H9 (cell line): ENCODE measurements at regions not wholly inside any gene's neighbourhood (a gene's known extent, or its start where the extent isn't known, plus 50 kb on each side); places are given as distances from the start of the nearest gene placed in this dataset.

Experiments
- DNase-seq: peaks from one replicate; pipeline ENCODE4 v3.0.0-alpha.2; 2017
- H2AFZ ChIP-seq: one replicate; pipeline ENCODE4 v1.6.1; 2013; ENCODE audit warnings: mild to moderate bottlenecking, low read length, control low read depth, moderate library complexity
- H2AK5ac ChIP-seq: 2 replicates; pipeline ENCODE4 v1.6.1; 2013; ENCODE audit warnings: low read length, control low read depth, mixed read lengths; ENCODE audit not compliant: insufficient read length
- H2BK120ac ChIP-seq: one replicate; pipeline ENCODE4 v1.6.1; 2013; ENCODE audit warnings: low read depth, mild to moderate bottlenecking, low read length, control low read depth, inconsistent platforms; ENCODE audit not compliant: poor library complexity, severe bottlenecking
- H2BK12ac ChIP-seq: 2 replicates; pipeline ENCODE4 v1.6.1; 2013; ENCODE audit warnings: low read length, control low read depth, mixed read lengths, low read depth; ENCODE audit not compliant: insufficient read length
- H2BK15ac ChIP-seq: 2 replicates; pipeline ENCODE4 v1.6.1; 2013; ENCODE audit warnings: low read depth, low read length, control low read depth
- H2BK20ac ChIP-seq: one replicate; pipeline ENCODE4 v1.6.1; 2013; ENCODE audit warnings: low read depth, mild to moderate bottlenecking, low read length, control low read depth, inconsistent platforms; ENCODE audit not compliant: poor library complexity, severe bottlenecking
- H2BK5ac ChIP-seq: 2 replicates; pipeline ENCODE4 v1.6.1; 2013; ENCODE audit warnings: low read length, control low read depth, mixed read lengths; ENCODE audit not compliant: insufficient read length
- H3K14ac ChIP-seq: 2 replicates; pipeline ENCODE4 v1.6.1; 2013; ENCODE audit warnings: low read length, control low read depth; ENCODE audit not compliant: insufficient read depth
- H3K18ac ChIP-seq: 2 replicates; pipeline ENCODE4 v1.6.1; 2013; ENCODE audit warnings: low read depth, mild to moderate bottlenecking, mixed read lengths, low read length, control low read depth; ENCODE audit not compliant: insufficient read length
- H3K23ac ChIP-seq: 2 replicates; pipeline ENCODE4 v1.6.1; 2013; ENCODE audit warnings: low read length, control low read depth, mixed read lengths, low read depth; ENCODE audit not compliant: insufficient read length
- H3K23me2 ChIP-seq: 2 replicates; pipeline ENCODE4 v1.6.1; 2013; ENCODE audit warnings: low read depth, mild to moderate bottlenecking, mixed read lengths, low read length, control low read depth; ENCODE audit not compliant: insufficient read length, poor library complexity, severe bottlenecking
- H3K27ac ChIP-seq: 2 replicates; pipeline ENCODE4 v1.5.1; 2013; ENCODE audit warnings: low read length, control low read depth, mixed read lengths, low read depth; ENCODE audit not compliant: insufficient read length
- H3K27me3 ChIP-seq: 2 replicates; pipeline ENCODE4 v1.6.1; 2013; ENCODE audit warnings: low read length, control low read depth, inconsistent platforms; ENCODE audit not compliant: insufficient read depth
- H3K4ac ChIP-seq: 2 replicates; pipeline ENCODE4 v1.6.1; 2013; ENCODE audit warnings: low read depth, mild to moderate bottlenecking, control low read depth, inconsistent platforms, low read length, moderate library complexity
- H3K4me1 ChIP-seq: 2 replicates; pipeline ENCODE4 v1.6.1; 2013; ENCODE audit warnings: low read length, control low read depth, inconsistent platforms; ENCODE audit not compliant: insufficient read depth
- H3K4me2 ChIP-seq: 2 replicates; pipeline ENCODE4 v1.6.1; 2013; ENCODE audit warnings: low read length, control low read depth, mixed read lengths; ENCODE audit not compliant: insufficient read length, insufficient read depth
- H3K56ac ChIP-seq: 2 replicates; pipeline ENCODE4 v1.6.1; 2013; ENCODE audit warnings: low read depth, mild to moderate bottlenecking, mixed read lengths, low read length, control low read depth; ENCODE audit not compliant: insufficient read length
- H3K79me1 ChIP-seq: 2 replicates; pipeline ENCODE4 v1.6.1; 2013; ENCODE audit warnings: low read depth, mild to moderate bottlenecking, moderate library complexity, low read length, control low read depth, inconsistent platforms; ENCODE audit not compliant: insufficient read depth, poor library complexity, severe bottlenecking
- H3K79me2 ChIP-seq: 2 replicates; pipeline ENCODE4 v1.6.1; 2013; ENCODE audit warnings: low read length, control low read depth, inconsistent platforms; ENCODE audit not compliant: insufficient read depth
- H3K9ac ChIP-seq: 2 replicates; pipeline ENCODE4 v1.6.1; 2013; ENCODE audit warnings: low read length, control low read depth, mixed read lengths; ENCODE audit not compliant: insufficient read length; ENCODE audit errors: extremely low read depth
- H3K9me3 ChIP-seq: one replicate; pipeline ENCODE4 v1.6.1; 2013; ENCODE audit warnings: low read depth, low read length, inconsistent platforms; ENCODE audit not compliant: control insufficient read depth
- H3T11ph ChIP-seq: one replicate; pipeline ENCODE4 v1.6.1; 2013; ENCODE audit warnings: mild to moderate bottlenecking, low read length, control low read depth, inconsistent platforms
- H4K20me1 ChIP-seq: one replicate; pipeline ENCODE4 v1.6.1; 2013; ENCODE audit not compliant: control insufficient read depth, insufficient read length, insufficient read depth
- H4K5ac ChIP-seq: 2 replicates; pipeline ENCODE4 v1.6.1; 2013; ENCODE audit warnings: low read depth, mild to moderate bottlenecking, mixed read lengths, low read length, control low read depth; ENCODE audit not compliant: insufficient read length
- H4K8ac ChIP-seq: replicated peaks from 2 replicates; pipeline ENCODE4 v1.6.1; 2013; ENCODE audit warnings: low read length, control low read depth, mixed read lengths, low read depth; ENCODE audit not compliant: insufficient read length
- H4K91ac ChIP-seq: 2 replicates; pipeline ENCODE4 v1.6.1; 2013; ENCODE audit warnings: low read depth, mild to moderate bottlenecking, moderate library complexity, mixed read lengths, low read length, control low read depth; ENCODE audit not compliant: insufficient read length
- H3K27ac Mint-ChIP-seq, 3 experiments: 2 replicates in 2 of 3; 3 replicates in 1 of 3; pipeline ENCODE4 v1.8.0; 2020 to 2021; ENCODE audit warnings: mixed read lengths in 3 of 3, mild to moderate bottlenecking in 1 of 3, moderate library complexity in 1 of 3
- H3K27me3 Mint-ChIP-seq: 2 replicates; pipeline ENCODE4 v1.8.0; 2021; ENCODE audit warnings: low read depth, mild to moderate bottlenecking, moderate library complexity, mixed read lengths
- H3K36me3 Mint-ChIP-seq, 3 experiments: 2 replicates in 2 of 3; 3 replicates in 1 of 3; pipeline ENCODE4 v1.8.0; 2020 to 2021; ENCODE audit warnings: low read depth in 3 of 3, mixed read lengths in 3 of 3; ENCODE audit not compliant: insufficient read depth in 1 of 3
- H3K4me1 Mint-ChIP-seq, 2 experiments: 2 replicates each; pipeline ENCODE4 v1.8.0; 2020; ENCODE audit warnings: mixed read lengths in 2 of 2
- H3K4me3 Mint-ChIP-seq, 2 experiments: 2 replicates in 1 of 2; 3 replicates in 1 of 2; pipeline ENCODE4 v1.8.0; 2020 to 2021; ENCODE audit warnings: mild to moderate bottlenecking in 2 of 2, mixed read lengths in 2 of 2, moderate library complexity in 1 of 2
- H3K9me3 Mint-ChIP-seq, 2 experiments: 2 replicates in 1 of 2; 3 replicates in 1 of 2; pipeline ENCODE4 v1.8.0; 2020; ENCODE audit warnings: mild to moderate bottlenecking in 2 of 2, mixed read lengths in 2 of 2, moderate library complexity in 1 of 2
- CTCF ChIP-seq: fragments of 200-600 bp; sonication (generic); conservative IDR thresholded peaks from 3 replicates; pipeline ENCODE4 v1.8.0; 2021; ENCODE audit warnings: antibody characterized with exemption, mild to moderate bottlenecking
- WGBS: extraction: QIAGEN DNeasy Blood & Tissue Kit; methylation state at CpG from one replicate; pipeline ENCODE4 v1.1.7; 2013; ENCODE audit warnings: missing lambda C conversion rate, low lambda C conversion rate, mixed read lengths; ENCODE audit not compliant: insufficient read length; ENCODE audit errors: extremely low coverage; 5-methylcytosine and 5-hydroxymethylcytosine counted together

- Histone ChIP-seq H3K27me3 (no peaks in the 10 kb centered on the region), H3K23me2 (no peaks in the 10 kb centered on the region), H3K4me2 (no peak overlapping the region), H3K9me3 (no peaks in the 10 kb centered on the region), H2BK120ac (no peak overlapping the region), H3K56ac (no peak overlapping the region), H4K20me1 (peaks cover 5% of the 10 kb centered on the region), H2BK5ac (no peak overlapping the region), H3K4ac (no peak overlapping the region), H2AFZ (no peak overlapping the region), H2AK5ac (no peak overlapping the region), H4K91ac (no peak overlapping the region), H2BK20ac (no peak overlapping the region), H3K18ac (no peak overlapping the region), H2BK12ac (no peak overlapping the region), H2BK15ac (no peak overlapping the region), H3K27ac (no peak overlapping the region), H3K79me2 (no peaks in the 10 kb centered on the region), H3K9ac (no peak overlapping the region), H3K23ac (no peak overlapping the region), H4K5ac (no peak overlapping the region), H3K4me1 (no peaks in the 10 kb centered on the region), H3K14ac (no peak overlapping the region), H4K8ac (no peak overlapping the region), H3T11ph (no peak overlapping the region), H3K79me1 (no peaks in the 10 kb centered on the region)
- DNase-seq = no peak
- H3K36me3 Mint-ChIP-seq = no peaks in the 10 kb centered on the region
- no CpG with 5 or more reads among the region's 19 CpGs for WGBS
- H3K27ac Mint-ChIP-seq = peak overlapping the region in 2 of 3 experiments; percentile 62 to 93; a peak in 3 of 7 replicates
- H3K4me3 Mint-ChIP-seq = no peak overlapping the region
- peaks cover 4 to 16% of the 10 kb centered on the region in 2 experiments; a peak in 3 of 4 replicates for H3K4me1 Mint-ChIP-seq
- H3K9me3 Mint-ChIP-seq = no peaks in the 10 kb centered on the region
- H3K27me3 Mint-ChIP-seq = no peaks in the 10 kb centered on the region; the same call in 1 of the 2 replicates
- no peak for TF ChIP-seq CTCF
These were observed 188.3 kb downstream of the PHETA1 start for GRCh38 chr12:111180426-111181142.
